GM21528 (cell line): ENCODE measurements at regions not wholly inside any gene's neighbourhood (a gene's known extent, or its start where the extent isn't known, plus 50 kb on each side); places are given as distances from the start of the nearest gene placed in this dataset.
"Not testable (repeated sequence)": the region's sequence is repeated elsewhere in the genome, so short reads cannot be mapped to it uniquely, and the experiment has no call there.

ENCODE experiments used
- ATAC-seq: cut with Tn5 transposase; IDR thresholded peaks from one replicate; pipeline ENCODE4 v1.9.1; 2021; ENCODE audit warnings: mild to moderate bottlenecking, moderate library complexity; ENCODE audit not compliant: unreplicated experiment, low FRiP score

GRCh38 chr22:19658967-19659804 lies 55.1 kb upstream of the SEPTIN5 start:
- ATAC-seq, result no peak

GRCh38 chr22:19659805-19660345 lies 54.4 kb upstream of the SEPTIN5 start:
- ATAC-seq, result no peak

- ATAC-seq, result not testable (repeated sequence)
Observed at GRCh38 chr22:19660583-19660982, 53.7 kb upstream of the SEPTIN5 start.

- no peak for ATAC-seq
Observed at GRCh38 chr22:19661156-19661555, 53.1 kb upstream of the SEPTIN5 start.

GRCh38 chr22:19662049-19662684 lies 52.1 kb upstream of the SEPTIN5 start:
- ATAC-seq, result not testable (repeated sequence)

- no peak for ATAC-seq
Observed at GRCh38 chr22:19663286-19663815, 51.0 kb upstream of the SEPTIN5 start.

- ATAC-seq, result no peak
Observed at GRCh38 chr22:19663821-19664355, 50.4 kb upstream of the SEPTIN5 start.

GRCh38 chr22:19664406-19664805 lies 49.9 kb upstream of the SEPTIN5 start:
- no peak for ATAC-seq
